GM21825 (cell line): ENCODE measurements at regions not wholly inside any gene's neighbourhood (a gene's known extent, or its start where the extent isn't known, plus 50 kb on each side); places are given as distances from the start of the nearest gene placed in this dataset.

Experiments
- ATAC-seq: cut with Tn5 transposase; IDR thresholded peaks from one replicate; pipeline ENCODE4 v1.9.1; 2021; ENCODE audit warnings: mild to moderate bottlenecking, moderate library complexity; ENCODE audit not compliant: unreplicated experiment

DNA sequence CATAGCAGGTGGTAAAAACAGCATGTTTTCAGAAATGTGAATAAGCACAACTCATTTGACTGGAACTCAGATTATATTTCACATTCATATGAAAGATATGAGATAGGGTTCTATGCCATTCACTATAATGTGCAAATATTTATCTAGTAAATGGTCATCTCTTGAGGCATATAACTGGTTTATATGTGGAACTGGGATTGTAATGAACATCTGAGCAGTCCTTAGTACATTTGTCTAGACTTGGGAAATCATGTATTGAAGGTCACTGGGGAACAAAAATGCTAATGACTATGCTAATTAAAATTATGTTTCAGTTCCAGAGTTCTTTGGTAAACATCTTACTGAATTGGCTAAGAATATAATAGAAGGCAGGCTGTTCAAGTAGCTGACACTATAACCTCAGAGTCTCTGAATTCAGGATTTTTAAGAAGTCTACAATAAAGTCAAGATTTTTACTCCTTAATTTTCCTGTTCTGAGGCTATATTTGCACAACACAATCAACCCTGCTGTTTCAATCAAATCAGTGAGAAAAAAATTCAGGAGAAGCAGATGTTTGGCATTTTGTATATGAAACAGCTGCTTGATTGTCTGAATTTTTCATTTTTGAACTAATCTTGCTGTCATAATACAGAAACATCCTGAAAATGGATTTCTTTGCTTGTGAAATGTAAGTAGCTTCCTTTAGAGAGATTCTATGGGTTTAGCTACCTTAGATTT lies 244.8 kb upstream of the RGS18 start:
- no peak for ATAC-seq

DNA sequence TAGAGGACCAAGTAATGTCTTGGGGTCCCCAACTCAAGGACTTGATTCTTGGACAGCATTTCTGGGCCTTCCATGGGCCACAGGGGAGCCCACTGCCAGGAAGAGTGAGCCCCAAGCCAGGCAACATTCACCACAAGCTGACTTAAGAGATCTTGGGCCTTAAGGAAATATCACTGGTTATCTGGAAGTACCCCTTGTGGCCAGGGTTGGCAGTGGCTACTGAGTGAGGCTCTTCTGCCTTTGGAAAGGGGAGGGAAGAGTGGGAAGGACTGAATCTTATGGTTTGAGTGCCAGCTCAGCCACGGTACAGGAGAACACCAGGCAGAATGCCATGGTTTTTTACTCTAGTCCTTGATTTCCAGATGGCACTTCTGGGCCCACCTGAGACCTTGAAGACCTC lies 228.9 kb upstream of the RGS18 start:
- ATAC-seq = no peak

DNA sequence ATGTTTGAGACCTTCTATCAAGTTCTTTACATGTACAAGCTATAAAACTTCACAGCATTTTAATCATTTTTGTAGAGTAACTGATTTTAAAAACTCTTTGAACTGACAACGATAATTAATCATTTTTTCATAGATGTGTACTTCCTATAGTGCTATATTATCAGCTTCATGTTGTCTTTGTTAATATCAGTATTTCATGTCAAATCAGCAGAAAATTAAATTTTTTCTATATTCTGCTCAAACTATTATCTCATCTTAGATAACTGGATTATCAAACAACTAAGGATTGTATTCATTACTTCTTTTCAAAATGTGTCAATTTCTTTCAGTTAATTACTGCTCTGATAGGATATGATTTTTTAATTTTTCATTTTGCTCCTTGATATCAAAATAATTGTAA lies 214.6 kb upstream of the RGS18 start:
- ATAC-seq = no peak

DNA sequence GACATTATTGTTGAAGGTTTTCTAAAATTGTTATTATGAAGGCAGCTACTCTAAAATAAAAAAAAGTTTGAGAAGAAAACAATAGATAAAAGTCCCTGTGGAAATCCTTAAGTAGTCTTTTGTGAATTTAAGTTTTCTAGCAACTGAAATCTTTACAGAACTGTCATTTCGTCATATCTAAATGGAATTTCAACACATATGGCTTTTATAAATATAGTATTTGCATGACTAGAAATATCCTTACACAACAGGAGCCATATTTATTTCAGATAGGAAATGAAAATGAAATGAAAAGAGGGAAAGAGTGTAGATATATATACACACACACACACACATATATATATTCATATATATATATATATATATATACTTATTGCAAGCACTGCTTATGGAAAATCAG lies 204.7 kb upstream of the RGS18 start:
- no peak for ATAC-seq

DNA sequence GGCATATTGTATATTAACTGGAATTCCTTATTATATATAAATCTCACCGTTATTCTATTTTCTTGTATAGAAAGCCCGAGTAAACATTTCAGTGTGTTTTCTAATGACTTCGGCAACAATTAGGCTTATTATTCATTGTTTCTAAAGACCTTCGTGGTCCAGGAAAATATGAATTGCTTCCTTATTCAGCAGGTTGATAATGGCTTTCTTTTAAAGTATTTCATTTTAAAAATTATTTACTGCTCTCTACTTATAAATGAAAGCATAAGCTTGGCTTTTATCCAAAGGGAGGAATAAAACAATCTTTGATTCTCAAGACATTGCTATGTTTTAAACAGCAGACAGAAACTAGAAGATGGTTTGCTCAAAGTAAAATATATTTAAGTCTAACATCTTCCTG lies 198.4 kb upstream of the RGS18 start:
- ATAC-seq = no peak

DNA sequence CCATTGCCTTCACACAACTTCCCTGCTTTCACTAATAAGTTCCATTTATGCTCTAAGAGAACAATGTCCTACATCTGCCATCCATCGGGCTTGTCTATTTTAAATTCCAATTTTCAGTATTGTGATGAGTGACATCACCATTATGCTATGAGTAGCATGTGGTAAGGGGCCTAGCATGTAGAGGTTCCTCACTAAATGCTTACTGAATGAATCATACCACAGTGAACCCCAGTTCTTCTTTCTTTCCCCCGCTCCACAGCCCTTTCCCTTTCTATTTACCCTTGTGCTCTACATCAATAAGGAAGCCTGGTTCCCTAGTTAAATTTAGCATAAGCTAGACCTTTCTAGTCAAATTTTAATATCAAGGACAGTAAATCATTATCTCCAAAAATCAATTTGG lies 195.0 kb upstream of the RGS18 start:
- ATAC-seq = no peak

DNA sequence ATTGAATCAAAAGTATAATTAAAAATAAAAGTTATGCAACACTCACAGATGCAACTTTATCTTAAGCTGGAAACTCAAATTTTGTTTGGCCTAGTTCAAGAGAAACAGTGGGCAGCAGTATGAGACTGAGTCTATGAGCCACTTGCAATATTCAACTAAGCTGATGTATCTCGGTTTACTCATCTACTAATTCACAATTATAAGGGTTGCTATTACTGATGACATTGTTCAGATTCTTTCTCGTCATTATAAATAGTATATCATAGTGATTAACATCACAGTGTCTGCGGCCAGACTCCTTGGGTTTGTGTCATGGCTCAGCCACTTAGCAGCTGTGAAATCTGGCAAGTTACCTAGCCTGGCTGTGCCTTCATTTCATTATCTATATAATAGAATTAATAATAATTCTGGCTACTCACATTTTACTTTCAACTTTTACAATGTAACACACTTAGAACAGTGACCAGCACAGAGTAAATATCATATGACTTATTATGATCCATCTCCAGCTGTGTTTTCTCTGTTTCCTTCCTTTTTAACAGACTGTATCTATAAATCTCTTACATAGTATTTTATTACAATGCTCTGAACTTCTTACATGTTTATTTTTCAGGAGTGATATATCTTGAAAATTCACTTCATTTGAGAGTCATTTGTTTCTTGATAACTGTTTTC lies 194.3 kb upstream of the RGS18 start:
- ATAC-seq = no peak

DNA sequence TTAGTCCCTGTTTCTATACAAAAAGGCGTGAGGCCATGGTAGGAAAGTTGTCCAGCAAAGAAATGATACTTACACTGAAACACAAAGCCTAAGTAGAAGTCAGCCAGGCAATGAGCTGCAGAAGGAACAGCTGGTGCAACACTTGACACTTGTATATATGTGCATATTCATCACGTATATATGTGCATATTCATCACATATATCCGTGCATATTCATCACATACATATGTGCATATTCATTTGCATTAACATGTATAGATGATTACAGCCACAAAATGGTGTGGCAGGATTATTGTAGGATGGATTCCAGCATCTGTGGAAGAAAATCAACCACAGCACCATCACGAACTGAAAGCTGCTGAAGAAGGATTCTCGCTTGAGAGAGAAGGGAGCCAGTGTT lies 189.0 kb upstream of the RGS18 start:
- ATAC-seq = no peak

DNA sequence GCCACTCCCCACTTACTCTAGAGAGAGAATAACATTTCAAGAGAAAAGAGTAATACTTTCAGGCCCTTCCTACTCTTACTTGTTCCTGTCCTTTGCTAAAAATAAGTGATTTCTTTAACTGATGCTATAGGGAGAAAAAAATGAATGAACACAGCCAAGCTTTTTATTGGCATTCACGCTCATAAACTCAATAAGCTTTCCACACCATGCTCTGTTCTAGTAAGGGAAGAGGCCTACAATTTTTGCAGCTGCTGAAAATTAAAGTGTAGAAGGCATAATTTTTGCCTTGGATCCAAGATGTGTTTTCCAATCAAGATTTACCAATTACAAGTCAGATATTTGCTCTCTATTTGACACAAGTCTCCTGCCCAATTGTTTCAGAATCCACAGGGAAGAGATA lies 188.1 kb upstream of the RGS18 start:
- no peak for ATAC-seq

DNA sequence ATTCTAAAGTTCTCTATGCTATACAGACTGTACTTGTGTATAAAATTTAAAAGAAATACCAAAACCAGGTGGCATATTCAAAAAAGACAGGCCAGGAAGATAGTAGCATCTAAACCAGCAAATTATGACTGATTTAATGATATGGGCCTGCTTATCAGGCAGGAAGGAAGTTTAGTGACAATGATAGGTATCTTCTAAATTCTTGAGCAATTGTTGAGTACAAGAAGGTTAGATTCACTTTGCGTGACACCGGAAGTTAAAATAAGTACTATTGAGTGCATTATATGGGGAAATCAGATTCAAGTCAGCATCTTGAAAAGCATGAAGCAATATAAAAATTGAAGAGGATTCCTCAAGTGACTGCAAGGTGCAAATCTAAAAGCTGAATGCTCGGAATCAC lies 186.8 kb upstream of the RGS18 start:
- ATAC-seq = no peak

DNA sequence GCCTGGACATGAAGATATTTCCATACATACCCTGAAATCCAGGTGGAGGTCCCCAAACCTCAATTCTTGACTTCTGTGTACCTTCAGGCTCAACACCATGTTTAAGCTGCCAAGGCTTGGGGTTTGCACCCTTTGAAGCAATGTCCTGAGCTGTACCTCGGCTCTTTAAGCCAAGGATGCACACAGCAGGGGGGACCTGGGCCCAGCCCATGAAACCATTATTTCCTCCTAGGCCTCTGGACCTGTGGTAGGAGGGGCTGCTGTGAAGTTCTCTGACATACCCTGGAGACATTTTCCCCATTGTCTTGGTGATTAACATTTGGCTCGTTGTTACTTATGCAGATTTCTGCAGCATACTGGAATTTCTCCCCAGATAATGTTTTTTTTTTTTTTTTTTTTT lies 184.3 kb upstream of the RGS18 start:
- ATAC-seq = no peak

DNA sequence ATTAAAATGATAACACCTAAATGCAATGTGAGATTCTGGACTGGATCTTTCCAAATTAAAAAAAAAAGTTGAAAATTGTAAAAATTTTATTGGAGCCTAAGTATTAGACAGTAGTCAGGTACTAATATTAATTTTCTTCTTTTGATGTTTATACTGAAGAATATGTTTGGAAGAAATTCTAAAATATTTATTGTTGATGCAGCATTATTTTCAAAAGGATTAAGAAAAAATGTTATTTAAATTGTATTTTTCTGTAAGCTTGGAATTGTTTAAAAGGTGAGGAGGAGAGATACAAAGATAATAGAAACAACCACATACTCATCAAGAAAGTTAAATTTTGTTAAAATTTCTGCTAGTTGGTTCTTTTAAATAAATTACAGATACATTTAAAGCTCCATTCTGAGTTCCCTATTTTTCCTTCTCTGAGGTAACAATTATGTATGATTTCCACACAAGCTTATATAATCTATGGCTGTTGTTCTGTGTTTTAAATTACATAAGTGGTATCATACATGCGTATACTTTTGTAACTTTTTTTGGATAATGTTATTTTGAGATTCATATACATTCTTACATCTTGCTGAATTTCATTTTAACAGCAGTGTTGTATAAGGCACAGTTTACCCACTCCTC lies 180.3 kb upstream of the RGS18 start:
- no peak for ATAC-seq

DNA sequence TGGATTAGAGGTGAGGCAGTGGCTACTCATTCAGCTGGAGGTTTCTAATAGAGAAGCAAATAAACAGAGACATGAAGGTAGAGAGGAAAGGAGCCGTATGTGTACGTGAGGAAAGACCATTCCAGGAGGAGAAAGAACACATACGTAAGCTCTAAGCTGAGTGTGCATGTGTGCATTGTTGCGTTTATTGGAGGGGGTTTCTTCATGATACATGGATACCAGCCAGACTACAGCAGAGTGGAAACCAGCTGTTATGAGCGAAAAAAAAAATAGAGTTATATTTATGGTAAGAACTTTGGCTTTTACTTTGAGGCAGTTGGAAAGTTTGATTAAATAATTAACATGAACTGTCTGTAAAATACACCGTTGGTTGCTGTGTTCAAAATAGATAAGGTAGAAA lies 173.4 kb upstream of the RGS18 start:
- ATAC-seq = no peak

DNA sequence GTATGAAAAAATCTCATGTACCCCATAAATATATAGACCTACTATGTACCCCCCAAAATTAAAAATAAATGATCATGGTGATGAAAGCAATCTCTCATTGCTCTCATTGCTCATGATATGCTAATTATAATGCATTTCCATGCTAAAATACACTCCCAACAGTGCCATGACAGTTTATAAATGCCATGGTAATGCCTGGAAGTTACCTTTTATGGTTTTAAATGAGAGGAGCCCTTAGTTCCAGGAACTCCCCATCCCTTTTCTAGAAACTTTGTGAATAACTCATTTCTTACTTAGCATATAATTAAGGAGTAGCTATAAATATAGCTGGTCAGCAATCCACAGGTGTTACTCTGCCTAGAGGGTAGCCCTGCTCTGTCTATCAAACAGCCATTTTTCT lies 166.1 kb upstream of the RGS18 start:
- ATAC-seq = no peak

DNA sequence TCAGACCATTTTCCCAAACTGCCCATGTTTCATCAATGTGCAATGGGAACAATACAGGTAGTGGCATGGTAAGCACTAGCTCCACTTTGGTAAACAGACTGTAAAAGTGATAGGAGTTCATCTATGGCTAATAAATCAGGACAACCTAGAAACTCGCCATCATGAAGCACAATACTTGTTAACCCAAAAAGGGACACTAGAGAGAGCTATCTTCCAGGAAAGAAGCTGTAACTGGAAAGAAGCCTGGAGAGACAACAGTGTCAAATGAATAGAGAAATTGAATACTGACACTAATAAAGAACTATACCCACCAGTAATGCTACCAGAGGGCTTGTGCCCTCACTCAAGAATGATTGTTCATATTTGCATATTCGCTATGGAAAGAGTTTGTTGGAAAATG lies 164.7 kb upstream of the RGS18 start:
- ATAC-seq = no peak

DNA sequence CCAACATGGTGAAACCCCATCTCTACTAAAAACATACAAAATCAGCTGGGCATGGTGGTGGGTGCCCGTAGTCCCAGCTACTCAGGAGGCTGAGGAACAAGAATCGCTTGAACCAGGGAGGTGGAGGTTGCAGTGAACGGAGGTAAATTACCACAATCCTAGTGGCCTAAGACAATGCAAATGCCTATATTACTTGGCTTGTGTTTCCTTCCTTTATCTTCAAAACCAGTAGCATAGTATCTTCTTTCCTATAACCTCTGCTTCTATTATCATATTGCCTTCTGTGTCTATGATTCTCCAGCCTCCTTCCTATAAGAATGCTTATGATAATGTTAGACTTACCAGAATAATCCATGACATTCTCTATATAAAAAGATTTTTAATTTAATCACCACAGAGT lies 156.2 kb upstream of the RGS18 start:
- no peak for ATAC-seq

DNA sequence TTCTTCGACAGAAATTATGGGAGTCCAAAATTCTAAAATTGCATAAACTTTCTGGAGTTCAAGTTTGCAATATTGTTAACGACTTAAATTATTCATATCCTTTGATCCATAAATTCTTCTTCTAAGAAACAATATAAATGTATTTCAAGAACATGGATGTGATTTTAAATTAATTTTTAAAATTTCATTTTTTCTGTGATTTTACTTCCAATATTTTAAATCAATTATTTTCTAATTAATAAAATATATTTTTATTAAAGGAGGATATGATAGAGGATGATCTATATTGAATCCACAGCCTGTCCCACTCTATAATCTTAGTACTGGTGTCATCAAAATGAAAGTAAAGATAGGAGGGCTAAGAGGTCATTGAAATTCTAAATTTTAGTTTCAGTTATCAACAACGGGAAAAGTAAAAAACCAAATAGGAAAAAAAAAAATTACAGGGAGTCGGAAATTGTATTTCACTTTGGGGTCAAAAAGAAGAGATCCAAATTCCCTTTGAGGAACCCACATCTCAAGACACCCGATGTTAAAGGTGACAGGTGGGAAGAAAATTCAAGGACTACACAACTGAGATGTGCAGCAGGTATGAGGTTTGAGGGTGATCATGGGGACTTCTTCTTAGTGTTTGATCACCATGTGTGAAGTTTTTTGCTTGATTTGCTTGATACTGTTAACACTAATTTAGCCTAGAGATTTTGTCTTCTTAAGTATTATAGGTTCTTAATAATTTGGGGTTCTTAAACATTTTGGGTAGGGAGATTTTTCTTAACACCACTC lies 154.8 kb upstream of the RGS18 start:
- no peak for ATAC-seq

DNA sequence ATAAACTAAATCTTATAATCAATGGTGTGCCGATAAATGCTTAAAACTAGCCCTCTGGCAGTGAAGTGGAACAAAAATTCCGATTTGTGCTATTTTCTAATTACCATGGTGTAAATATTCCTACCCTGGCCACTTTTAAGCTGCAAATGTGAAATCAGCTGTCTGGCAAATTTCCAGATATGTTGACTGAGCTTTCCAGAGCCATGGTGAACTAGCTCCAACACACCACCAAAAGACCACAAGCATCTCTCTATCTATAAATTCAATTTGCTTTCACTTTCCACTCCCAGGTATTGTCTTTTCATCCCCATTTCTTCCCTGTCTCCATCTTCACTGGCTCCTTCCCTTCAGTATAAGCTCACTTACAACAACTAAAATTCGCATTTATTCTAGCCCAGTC lies 152.3 kb upstream of the RGS18 start:
- no peak for ATAC-seq

DNA sequence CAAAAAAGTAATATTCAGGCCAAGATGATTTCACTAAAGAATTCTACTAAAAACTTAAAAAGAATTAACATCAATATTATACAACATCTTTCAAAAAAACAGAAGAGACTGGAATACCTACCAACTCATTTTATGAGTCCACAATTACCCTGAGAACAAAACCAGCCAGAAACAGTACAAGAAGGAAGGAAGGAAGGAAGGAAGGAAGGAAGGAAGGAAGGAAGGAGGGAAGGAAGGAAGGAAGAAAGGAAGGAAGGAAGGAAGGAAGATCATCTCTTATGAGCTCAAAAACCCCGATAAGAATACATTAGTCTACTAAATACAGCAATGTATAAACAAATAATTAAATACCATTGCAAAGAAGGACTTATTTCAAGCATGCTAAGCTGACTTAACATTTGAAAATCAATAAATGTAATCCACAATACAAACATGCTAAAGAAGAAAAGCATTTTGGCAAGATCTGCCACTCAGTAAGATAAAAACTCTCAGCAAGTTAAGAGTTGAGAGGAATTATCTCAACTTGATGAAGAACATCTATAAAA lies 149.9 kb upstream of the RGS18 start:
- no peak for ATAC-seq

DNA sequence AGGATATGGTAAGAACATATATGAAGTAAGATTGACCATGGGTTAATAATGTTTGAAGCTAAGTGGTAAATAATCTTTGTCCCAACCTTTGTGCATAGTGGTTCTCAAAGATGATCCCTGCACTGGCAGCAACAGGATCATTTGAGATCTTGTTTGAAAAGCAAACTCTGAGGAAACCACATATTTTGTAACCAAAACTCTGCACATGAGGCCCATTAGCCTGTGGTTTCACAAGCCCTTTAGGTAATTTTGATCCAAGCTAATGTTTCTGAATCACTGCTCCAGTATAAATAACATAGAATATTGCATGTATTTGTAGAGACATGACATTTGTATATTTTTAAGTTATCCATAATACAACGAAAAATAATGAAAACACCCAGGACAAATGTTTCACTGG lies 147.9 kb upstream of the RGS18 start:
- no peak for ATAC-seq

DNA sequence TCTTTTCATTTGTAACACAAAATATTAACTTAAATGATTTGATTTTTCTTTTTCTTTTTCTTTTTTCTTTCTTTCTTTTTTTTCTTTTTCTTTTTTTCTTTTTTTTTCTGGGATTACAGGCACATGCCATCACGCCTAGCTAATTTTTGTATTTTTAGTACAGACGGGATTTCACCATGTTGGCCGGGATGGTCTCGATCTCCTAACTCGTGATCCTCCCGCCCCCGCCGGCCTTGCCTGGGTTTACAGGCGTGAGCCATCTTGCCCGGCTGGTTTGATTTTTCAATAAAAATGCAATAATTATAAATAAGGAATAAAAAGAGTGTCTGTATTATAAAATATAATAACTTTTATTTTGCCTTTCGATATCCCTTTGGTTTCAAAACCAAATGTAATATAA lies 146.7 kb upstream of the RGS18 start:
- no peak for ATAC-seq
